ENCODE measurements at regions not wholly inside any gene's neighbourhood (a gene's known extent, or its start where the extent isn't known, plus 50 kb on each side); places are given as distances from the start of the nearest gene placed in this dataset.

DNA sequence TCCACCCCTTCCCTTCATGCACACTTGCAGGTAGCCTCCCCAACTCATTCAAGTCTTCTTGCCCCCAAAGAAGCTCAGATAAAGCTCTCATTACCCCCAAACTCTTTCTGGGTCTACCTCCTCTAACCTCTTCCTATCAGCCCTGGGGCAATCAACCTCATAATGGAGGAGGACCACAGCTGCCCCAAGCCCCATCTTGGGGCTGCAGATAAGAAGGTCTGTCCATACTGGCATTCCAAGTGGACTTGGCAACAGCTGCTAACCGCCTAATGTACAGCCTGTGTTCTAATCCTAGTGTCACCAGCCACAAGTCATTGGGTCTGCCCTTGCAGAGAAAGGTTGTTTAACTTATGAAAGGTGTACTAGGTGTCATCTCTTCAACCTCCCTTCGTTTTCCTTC is 107.4 kb upstream of the ADGRF1 start:
- DNase-seq, result no peak

DNA sequence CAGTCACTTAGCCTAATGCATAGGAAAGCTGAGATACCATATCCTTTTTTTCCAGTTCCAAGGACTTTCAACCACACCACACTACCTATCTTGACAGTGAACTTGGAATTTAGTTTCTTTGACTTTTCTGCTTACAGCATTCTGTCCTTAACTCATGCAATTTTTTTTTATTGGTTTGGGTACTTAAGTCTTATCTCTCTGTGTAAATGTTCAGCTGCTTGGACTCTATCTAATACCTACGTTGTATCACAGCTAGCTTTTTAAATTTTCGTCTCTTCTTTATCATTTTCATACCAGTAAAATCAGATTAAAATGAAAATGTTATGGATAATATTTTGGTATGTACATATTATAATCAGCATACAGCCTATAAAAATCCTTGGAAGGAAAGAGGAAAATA is 106.9 kb upstream of the ADGRF1 start:
- DNase-seq, result no peak

DNA sequence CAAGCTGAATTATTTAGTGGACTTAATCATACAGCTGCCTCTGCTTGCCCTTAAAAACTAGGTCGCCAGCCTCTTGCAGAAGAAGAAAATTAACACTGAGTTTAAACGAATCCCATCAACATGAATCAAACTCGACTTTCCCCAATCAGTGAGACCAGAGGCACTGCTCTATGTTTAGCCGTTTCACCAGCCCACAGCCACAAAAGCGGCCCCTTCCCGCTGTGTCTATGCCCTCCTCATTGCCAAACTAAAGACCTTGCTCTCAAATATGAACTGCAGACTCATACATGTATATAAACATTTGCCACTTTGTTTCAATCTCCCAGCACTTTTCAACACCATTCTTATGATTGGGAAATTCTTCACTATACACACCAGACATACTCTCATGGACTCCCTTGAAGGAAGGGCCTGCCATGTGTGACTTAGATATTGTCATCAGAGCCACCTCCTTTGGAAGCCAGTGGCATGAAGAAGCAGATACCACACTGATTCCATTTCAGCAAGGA is 105.8 kb upstream of the ADGRF1 start:
- DNase-seq, result no peak

DNA sequence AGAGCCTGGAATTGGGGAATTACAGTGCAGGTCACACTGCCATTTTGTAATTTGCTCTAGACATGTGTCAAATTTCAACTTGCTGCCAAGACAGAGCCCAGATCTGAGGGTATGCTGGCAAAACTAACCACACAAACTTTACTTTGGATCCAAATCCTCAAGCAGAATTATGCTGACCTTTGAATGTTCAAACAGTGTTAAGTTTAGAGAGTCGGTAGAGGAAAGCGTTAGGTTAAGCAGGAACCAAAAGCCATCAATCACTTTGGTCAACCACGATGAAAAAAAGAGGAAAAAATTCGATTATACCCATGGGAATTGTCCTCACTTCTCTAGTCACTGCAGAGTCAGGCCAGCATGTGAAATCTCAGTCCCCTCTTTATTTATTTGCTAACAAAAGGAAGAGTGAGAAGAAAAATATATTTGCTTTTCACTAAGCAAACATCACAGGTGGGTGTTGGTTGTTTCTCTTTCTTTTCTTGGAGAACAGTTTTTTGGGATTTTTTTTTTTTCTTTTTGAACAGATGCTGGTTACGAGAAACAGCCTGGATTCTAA is 105.1 kb upstream of the ADGRF1 start:
- no peak for DNase-seq

DNA sequence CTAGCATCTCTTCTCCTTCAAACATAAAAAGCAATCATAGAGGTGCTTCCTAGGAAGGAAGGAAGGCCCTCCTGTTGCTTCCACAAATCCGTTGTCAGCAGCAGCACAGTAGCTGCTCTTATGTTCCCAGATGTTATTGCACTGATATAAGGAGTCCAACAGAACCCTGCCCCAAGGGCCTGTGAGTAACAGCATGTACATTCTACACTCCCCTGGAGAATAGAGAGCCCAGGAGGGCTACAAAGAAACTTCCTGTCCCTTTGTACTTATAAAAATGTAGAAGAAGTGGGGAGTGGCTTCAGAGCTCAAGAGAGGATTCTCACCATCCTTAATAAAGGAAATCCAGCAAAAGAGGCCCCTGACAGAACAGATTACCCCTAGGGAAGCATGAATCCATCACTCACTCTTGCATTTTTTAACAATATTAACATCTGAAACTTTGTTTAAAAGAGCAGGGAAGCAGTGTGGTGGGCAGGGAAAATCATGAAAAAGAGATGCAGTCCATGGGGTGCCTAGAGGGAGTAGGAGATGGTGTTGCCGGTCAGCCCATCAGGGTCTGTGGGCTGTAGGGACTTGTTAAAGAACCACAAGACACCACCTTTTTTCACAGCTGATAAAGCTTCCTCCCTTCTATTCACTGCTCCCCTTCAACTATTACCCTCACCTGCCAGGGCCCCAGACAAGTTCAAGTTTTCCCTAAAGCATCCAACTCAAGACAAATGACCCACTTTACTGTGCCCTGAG is 104.5 kb upstream of the ADGRF1 start:
- DNase-seq, result no peak

DNA sequence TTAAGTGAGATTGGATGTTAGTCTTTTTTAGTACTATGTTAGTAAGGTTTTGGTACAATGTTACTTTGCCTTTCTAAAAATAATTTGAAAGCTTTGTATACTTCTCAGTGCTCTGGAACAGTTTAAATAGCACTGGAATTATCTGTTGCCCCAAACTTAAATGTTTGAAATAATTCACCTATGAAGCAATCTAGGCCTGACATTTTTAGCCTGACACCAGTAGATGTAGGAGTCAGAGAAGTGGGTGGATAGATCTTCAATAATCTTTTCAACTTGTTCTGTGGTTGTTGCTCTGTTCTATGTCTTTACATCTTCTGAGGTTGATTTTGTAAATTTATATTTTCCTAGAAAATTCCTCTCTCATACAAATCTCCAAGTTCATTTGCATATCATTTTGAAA is 103.1 kb upstream of the ADGRF1 start:
- DNase-seq, result no peak

DNA sequence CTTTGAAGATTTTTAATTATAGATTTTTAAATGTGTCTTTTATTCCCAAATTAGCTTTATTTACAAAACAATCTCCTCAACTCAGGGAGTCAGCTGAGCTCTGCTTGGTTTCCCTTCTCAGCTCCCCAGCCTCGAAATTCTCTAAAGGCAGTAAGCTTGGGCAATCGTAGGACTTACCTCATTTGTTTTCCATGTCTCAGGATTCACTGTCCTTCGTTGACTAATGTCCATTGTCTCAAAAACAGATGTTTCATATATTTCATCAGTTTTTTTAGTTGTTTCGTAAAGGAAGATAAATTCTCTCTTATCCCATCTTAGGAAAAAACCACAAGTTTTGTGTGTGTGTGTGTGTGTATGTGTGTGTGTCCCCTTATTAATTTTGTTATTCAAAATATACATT is 102.2 kb upstream of the ADGRF1 start:
- DNase-seq, result no peak

DNA sequence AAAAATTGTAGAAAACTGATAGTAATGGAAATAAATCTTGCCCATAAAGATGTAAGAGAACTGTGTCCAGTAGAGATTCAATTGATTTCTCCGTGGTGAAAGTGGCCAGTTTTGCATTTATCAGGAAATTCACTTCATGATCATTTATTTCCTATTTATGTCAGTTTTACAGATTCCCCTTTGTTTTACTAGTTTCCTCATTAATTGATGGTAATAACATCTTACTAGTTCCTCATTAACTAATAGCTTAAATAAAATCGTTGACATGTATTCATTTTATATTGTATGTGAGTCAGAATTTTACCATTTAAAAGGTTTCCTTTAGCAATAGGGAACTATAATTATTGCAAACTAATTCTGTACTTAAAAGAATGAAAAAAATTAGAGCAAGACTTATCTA is 99.8 kb upstream of the ADGRF1 start:
- no peak for DNase-seq

DNA sequence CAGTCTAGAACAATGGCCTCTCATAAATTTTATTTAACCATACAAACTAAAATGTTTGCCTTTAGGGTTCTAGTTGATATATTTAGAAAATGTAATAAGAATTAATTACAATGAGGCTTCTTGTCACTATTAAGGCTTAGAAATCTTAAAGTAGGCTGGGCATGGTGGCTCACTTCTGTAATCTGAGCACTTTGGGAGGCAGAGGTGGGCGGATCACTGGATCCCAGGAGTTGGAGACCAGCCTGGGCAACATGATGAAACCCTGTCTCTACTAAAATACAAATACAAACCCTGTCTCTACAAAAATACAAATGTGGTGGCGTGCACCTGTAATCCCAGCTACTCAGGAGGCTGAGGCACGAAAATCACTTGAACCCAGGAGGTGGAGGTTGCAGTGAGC is 99.0 kb upstream of the ADGRF1 start:
- DNase-seq, result no peak

DNA sequence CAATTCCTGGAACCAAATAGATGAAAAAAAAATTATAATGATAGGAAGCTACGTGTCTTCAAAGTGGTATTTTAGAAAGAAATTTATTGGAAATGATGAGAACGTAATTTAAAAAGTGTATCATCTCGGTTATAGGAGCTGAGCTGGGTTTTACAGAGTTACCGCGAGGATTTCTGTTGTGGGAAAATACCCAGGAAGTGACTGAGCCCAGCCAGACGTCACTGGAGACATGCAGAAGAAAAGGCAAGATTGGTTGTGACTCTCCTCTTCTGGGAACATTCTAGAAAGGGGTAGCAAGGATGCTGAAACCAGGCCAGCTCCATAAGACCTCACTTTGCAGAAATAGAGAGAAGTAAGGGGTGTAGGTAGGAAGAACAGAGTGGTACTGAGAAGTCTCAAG is 95.9 kb upstream of the ADGRF1 start:
- no peak for DNase-seq

DNA sequence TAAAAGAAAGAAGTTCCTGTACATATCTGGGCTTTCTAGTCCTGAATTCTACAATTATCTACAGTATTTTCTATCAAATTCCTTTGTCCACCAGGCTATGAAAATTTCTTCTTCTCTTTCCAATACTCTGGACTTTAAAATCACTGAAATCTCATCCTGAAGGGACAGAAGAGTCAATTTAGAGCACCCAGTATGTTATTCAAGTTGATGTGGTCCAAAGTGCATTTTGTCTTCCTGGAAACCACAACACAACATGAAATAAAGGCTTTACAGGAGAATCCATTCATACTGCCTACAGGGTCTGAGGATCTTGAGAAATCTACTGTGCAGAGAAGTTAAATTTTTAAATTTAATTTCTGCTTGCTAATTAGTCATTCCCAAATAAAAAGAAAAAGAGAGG is 94.9 kb upstream of the ADGRF1 start:
- DNase-seq, result no peak

DNA sequence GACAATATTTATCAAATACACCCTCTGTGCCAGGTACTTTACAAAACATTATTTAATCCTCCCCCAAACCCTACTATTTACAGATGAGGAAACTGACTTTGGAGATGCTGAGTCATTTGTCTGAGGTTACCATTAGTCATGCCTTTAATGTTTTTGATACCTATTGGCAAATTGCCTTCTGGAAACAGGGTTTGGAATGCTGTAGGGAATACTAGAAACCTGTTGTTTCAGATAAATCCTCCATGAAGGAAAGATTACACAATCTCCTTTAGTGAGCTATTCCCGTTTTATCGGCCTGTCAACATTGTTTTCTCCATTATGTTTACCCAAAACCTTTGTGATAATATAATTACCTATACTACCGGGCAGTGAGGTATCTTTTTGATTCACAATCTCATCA is 93.6 kb upstream of the ADGRF1 start:
- no peak for DNase-seq

DNA sequence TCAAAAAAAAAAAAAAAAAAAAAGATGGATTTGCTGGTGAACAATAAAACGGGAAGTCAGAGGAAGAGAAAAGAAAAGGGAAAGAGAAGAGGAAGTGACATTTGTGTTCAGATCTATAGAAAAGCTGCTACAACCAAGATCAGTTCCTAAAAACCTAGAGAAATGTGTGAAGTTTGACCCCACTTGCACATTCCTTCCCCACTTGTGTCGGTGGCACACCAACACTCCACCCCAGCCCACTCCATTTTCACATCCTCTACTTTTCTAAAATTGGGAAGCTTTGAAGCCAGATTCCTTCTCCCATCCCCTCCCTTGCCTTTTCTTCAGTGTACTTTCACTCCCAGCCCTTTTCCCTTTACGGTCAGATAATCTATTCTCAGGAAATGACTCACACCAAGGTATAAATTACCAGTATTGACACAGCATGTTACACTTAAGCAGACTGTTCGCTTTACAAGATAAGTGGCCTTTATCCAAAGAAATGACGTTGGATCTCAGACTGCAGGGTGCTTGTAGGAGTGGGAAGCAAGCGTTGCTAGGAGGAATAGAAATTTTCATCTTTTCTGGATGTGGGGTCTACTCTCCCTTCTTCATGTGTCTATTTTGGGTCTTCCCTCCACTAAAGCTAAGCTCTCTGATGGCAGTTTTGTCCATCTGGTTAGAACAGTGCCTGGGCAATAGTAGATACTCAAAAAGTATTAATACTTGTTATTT is 92.5 kb upstream of the ADGRF1 start:
- DNase-seq, result no peak

DNA sequence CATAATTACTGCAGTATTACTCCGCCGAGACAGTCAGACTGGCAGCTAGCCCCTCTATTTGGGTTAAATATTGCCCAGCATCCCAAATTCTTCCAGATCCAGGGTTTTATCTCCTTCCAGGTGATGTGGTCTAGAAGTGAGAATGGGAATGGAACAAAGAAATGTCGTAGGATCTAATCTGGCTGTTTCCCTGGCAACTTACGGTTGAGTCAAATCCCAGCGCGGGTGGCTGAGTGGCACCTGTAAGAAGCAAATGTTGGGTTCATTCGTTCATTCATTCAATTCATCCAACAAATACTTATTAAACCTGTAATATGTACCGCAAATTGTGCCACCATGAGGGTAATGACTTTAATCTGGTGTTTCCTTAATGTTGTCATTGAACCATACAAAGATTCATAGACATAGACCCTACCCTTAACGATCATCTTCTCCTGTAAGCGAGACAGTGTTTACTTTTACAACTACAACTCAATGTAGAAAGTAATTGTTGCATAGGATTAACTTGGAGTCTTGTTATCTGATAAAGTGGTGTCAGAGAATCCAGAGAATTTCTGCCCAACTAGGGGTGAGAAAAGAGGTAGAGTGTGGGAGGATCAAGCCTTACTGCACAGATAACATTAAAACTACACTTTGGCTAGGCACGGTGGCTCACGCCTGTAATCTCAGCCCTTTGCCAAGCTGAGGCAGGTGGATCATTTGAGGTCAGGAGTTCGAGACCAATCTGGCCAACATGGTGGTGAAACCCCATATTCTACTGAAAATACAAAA is 91.3 kb upstream of the ADGRF1 start:
- DNase-seq, result no peak

DNA sequence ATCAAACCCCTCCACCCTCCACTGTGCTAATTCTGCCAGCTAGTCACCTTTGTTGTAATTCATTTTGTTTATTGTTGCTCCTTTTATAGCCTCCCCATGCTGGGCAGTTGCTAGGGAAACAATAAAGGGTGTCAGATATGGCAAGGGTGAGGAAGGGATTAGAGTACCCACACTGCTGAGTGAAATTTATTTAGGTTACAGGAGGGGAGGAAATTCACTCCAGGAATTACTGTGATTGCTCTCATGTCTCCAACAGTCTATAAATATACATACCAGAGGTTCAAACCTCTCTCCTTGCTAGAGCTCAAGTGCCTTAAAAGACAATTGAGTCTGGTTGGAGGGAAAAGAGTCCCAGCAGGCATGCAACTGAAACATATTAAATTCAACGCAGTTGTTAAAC is 90.6 kb upstream of the ADGRF1 start:
- DNase-seq, result no peak

DNA sequence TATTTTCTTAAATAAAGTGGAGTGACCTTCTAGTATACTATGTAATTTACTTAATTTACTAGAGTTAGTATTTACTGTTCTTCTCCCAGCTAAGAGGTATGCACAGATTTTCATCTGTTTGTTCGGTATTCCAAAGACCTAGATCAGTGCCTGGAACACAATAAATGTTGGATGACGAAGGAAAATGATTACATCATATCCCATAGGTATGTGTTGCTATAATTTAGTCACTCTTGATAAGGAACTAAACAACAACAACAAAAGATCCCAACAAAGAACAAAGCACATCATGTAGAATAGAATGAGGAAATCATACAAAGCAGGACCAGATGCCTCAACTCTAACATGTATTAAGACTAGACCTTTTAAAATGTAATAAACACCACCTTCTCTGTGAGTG is 89.6 kb upstream of the ADGRF1 start:
- no peak for DNase-seq

DNA sequence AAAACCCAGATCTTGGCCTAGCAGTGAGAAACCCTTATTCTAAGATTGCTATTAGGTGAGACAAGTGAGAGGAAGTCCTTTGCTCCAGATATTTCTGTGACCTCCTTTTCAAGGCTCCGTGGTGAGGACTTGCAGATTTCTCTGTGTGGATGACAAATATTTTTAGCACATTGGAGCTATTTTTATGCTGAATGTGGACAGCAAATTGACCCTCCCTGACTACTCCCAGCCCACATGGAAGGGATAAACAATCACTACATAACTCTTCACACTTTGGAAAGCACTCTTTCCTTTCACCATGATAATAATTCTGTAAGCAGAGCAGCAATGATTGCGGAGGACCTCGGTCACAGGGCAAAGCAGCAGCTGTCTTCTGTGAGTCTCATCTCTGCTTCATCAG is 88.0 kb upstream of the ADGRF1 start:
- no peak for DNase-seq

DNA sequence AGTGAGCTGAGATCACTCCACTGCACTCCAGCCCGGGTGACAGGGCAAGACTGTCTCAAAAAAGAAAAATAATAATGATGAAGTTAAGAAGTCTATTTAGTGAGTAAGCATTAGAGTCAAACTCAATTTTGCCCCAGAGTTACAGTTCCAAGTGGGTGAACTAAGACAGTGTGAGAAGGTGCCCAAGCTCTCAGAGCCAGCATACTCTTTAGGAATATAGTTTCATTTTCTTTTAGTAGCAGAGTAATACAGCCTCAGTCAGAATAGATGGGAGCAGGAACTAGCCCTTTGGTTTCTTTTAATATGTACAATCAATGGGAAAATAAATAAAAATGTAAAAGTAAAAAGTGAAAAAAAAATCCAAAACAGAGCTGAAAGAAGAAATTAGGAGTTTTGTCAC is 87.0 kb upstream of the ADGRF1 start:
- DNase-seq, result no peak

DNA sequence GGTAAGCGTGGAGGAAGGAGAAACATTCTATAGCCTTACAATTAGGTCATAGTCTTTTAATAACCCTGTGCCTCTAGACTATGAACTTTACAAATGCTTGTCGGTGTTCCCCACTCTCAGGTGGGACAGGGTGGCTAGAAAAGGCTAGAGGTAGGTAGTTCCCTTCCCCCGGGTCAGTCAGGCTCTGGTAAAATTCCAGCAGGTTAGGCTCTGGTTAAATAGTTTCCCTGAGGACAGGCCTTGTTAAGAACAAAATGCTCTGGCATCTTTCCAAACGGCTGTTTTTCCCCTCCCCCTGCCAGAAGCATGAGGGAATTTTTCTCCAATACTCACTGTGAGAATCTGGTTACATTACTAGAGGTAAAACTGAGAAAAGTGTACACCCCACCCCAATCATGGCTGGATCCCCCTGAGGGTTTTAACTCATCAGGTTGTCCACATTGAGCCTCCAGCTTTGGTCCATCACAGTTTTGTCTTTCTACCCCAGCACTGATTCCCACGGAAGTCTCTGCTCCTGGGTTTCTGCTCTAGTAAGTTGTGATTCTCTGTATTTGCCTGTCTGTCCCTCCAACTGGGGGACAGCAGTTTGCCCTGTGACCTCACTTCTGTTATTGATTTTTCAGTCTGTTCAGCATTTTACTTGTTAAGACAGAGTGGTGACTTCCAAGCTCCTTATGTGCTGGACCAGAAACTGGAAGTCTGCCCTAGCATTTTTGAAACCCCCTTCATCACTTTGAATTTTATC is 84.7 kb upstream of the ADGRF1 start:
- DNase-seq, result no peak

DNA sequence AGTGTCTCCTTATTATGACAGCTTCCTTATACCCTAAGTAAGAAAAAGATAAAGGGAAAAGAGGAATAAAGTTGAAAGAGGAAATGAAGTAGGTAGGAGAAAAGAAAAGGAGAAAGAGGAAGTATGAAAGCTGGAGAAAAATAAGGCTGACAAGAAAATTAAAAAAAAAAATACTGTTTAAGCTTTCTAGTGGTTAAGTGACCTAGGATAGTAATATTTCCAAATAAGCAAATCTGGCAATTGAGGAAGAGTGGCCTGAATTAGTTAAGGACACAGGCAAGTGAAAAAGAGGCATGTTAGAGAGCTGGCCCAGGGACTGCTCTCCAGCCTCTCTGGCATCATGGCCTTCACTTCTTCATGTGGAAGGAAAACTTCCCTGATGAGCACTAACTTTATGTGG is 76.5 kb upstream of the ADGRF1 start:
- no peak for DNase-seq

DNA sequence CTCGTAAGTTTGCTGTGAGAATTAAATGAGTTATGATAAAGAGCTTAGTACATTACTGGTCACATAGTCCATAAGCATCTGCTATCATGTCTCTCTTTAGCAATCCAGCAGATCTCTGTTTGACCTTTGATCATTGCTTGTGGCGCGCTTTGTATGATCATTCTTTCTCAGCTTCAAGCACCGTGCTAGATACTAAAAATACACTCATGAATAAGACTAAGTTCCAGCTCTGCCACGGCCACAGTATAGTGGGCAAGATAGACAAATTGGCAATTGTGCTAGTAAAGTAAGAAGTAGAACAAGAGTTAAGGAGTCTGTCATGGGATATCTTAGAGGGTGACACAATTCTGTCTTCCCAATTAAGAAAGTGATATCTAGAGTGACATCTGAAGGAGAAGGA is 75.2 kb upstream of the ADGRF1 start:
- no peak for DNase-seq

DNA sequence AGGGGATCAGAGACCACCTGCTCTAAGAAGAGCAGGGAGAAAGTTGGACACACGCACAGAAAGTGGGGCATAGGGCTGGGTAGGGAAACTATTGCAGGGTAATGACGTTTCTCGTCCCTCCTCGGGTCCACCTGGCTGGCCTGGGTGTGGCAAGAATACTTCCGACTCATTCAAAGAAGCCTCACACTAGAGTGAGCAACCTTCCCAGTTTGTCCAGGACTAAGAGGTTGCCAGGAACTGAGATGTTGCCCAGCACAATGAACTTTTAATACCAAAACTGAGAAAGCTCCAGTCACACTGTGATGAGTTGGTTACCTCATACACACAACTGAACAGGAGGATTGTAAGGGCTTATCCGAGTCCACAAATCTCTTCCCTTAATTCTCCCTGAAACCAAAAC is 74.5 kb upstream of the ADGRF1 start:
- DNase-seq, result no peak

DNA sequence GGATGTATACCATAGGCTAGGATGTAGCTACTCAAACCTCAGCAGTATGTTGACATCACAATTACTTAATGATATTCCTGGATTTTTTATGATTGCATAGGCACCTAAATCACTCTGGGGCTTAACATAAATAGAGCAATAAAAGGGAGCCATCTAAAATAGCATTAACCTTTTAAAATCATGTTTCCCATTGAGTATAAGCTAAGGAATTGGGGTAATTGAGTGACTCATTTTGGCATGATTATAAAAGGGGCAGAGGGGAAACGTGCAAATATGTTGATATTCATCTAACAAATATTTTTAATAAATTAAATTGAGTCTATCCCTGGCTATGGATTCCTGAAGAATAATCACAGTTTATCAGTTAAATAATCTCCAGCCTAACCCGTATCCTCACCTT is 74.0 kb upstream of the ADGRF1 start:
- DNase-seq, result no peak

All from effector CD8-positive, alpha-beta T cell (primary cell).